HG02678 (cell line): ENCODE measurements at regions not wholly inside any gene's neighbourhood (a gene's known extent, or its start where the extent isn't known, plus 50 kb on each side); places are given as distances from the start of the nearest gene placed in this dataset.

Source experiments
- ATAC-seq: cut with Tn5 transposase; IDR thresholded peaks from one replicate; pipeline ENCODE4 v1.9.1; 2021; ENCODE audit warnings: mild to moderate bottlenecking, moderate library complexity; ENCODE audit not compliant: unreplicated experiment

GRCh38 chr4:159003420-159004253 is 99.2 kb upstream of the RAPGEF2 start:
- ATAC-seq = no peak

GRCh38 chr4:159006202-159006601 is 96.7 kb upstream of the RAPGEF2 start:
- no peak for ATAC-seq

- no peak for ATAC-seq
Measured at GRCh38 chr4:159008671-159009070, 94.2 kb upstream of the RAPGEF2 start.

- ATAC-seq = no peak
Measured at GRCh38 chr4:159009521-159009920, 93.4 kb upstream of the RAPGEF2 start.

GRCh38 chr4:159010100-159010499 is 92.8 kb upstream of the RAPGEF2 start:
- no peak for ATAC-seq

GRCh38 chr4:159010563-159011260 is 92.2 kb upstream of the RAPGEF2 start:
- no peak for ATAC-seq

GRCh38 chr4:159012381-159012780 is 90.5 kb upstream of the RAPGEF2 start:
- no peak for ATAC-seq

GRCh38 chr4:159013692-159014091 is 89.2 kb upstream of the RAPGEF2 start:
- no peak for ATAC-seq

- no peak for ATAC-seq
Measured at GRCh38 chr4:159014859-159015258, 88.0 kb upstream of the RAPGEF2 start.

GRCh38 chr4:159015841-159016240 is 87.0 kb upstream of the RAPGEF2 start:
- ATAC-seq = no peak

GRCh38 chr4:159016593-159017024 is 86.3 kb upstream of the RAPGEF2 start:
- peak; percentile 68 for ATAC-seq

GRCh38 chr4:159017323-159018026 is 85.4 kb upstream of the RAPGEF2 start:
- ATAC-seq = peak; percentile 22

- peak; percentile 91 for ATAC-seq
Measured at GRCh38 chr4:159018062-159018629, 84.7 kb upstream of the RAPGEF2 start.

- no peak for ATAC-seq
Measured at GRCh38 chr4:159019356-159019755, 83.5 kb upstream of the RAPGEF2 start.

GRCh38 chr4:159021597-159022385 is 81.1 kb upstream of the RAPGEF2 start:
- ATAC-seq = no peak

GRCh38 chr4:159023741-159024140 is 79.1 kb upstream of the RAPGEF2 start:
- ATAC-seq = no peak

GRCh38 chr4:159024266-159024665 is 78.6 kb upstream of the RAPGEF2 start:
- no peak for ATAC-seq

- no peak for ATAC-seq
Measured at GRCh38 chr4:159024828-159025227, 78.1 kb upstream of the RAPGEF2 start.

- no peak for ATAC-seq
Measured at GRCh38 chr4:159026329-159026728, 76.5 kb upstream of the RAPGEF2 start.

- ATAC-seq = peak; percentile 65
Measured at GRCh38 chr4:159027535-159027934, 75.3 kb upstream of the RAPGEF2 start.
